ENCODE measurements at regions not wholly inside any gene's neighbourhood (a gene's known extent, or its start where the extent isn't known, plus 50 kb on each side); places are given as distances from the start of the nearest gene placed in this dataset.

DNA sequence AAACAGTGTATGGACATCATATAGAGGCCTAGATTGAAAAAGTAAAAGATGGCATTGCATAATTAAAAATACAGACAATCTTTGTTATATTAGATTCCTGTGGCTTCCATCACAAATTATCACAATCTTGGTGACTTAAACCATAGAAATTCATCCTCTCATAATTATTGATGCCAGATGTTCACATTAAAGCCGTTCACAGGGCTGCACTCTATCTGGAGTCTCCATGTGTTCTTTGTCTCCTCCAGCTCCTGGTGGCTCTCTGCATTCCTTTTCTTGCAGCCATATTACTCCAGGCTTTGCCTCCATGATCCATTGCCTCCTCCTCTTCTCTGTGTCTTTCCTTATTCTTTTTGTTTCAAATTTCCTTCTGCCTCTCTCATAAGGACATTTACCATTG is 875.7 kb upstream of the USP15 start:
- Histone ChIP-seq H3F3A (ENCODE audit: low read depth) (no peaks in the 10 kb centered on the region), H3K9me3 (ENCODE audit: insufficient read depth, low read depth, low read length) (no peaks in the 10 kb centered on the region), H3K36me3 (ENCODE audit: insufficient read depth, low read length) (no peaks in the 10 kb centered on the region; the same call in 1 of the 2 replicates), H2AFZ (ENCODE audit: low read length) (no peak overlapping the region), H4K20me1 (ENCODE audit: insufficient read depth, low read length, poor library complexity, severe bottlenecking) (no peaks in the 10 kb centered on the region), H3K9me2 (replicated peaks; ENCODE audit: low read depth, low read length) (no peaks in the 10 kb centered on the region), H3K27me3 (ENCODE audit: insufficient read depth, low read length, poor library complexity, severe bottlenecking) (no peaks in the 10 kb centered on the region), H3K4me2 (ENCODE audit: low read depth, low read length, poor library complexity, severe bottlenecking) (no peak overlapping the region), H3K4me3 (ENCODE audit: low read length, poor library complexity, severe bottlenecking) (no peak overlapping the region), H3K4me1 (ENCODE audit: insufficient read depth, low read length, poor library complexity, severe bottlenecking) (no peaks in the 10 kb centered on the region), H3K9ac (ENCODE audit: low read depth, low read length, poor library complexity, severe bottlenecking) (no peak overlapping the region), H3K79me2 (ENCODE audit: insufficient read depth, low read length) (no peaks in the 10 kb centered on the region)
- TF ChIP-seq, protein P1, sequence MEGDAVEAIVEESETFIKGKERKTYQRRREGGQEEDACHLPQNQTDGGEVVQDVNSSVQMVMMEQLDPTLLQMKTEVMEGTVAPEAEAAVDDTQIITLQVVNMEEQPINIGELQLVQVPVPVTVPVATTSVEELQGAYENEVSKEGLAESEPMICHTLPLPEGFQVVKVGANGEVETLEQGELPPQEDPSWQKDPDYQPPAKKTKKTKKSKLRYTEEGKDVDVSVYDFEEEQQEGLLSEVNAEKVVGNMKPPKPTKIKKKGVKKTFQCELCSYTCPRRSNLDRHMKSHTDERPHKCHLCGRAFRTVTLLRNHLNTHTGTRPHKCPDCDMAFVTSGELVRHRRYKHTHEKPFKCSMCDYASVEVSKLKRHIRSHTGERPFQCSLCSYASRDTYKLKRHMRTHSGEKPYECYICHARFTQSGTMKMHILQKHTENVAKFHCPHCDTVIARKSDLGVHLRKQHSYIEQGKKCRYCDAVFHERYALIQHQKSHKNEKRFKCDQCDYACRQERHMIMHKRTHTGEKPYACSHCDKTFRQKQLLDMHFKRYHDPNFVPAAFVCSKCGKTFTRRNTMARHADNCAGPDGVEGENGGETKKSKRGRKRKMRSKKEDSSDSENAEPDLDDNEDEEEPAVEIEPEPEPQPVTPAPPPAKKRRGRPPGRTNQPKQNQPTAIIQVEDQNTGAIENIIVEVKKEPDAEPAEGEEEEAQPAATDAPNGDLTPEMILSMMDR (conservative IDR thresholded peaks at IDR 0.05; ENCODE audit: low read length) = no peak
- TF ChIP-seq EZH2phosphoT487 (IDR thresholded peaks at IDR 0.05; ENCODE audit: borderline replicate concordance) = no peak

- Histone ChIP-seq H3K79me2 (ENCODE audit: insufficient read depth, low read length) (no peaks in the 10 kb centered on the region), H2AFZ (ENCODE audit: low read length) (no peak overlapping the region), H4K20me1 (ENCODE audit: insufficient read depth, low read length, poor library complexity, severe bottlenecking) (no peaks in the 10 kb centered on the region), H3K36me3 (ENCODE audit: insufficient read depth, low read length) (no peaks in the 10 kb centered on the region), H3K4me3 (ENCODE audit: low read length, poor library complexity, severe bottlenecking) (no peak overlapping the region), H3K4me2 (ENCODE audit: low read depth, low read length, poor library complexity, severe bottlenecking) (no peak overlapping the region), H3K9ac (ENCODE audit: low read depth, low read length, poor library complexity, severe bottlenecking) (no peak overlapping the region), H3K9me3 (ENCODE audit: insufficient read depth, low read depth, low read length) (no peaks in the 10 kb centered on the region), H3K4me1 (ENCODE audit: insufficient read depth, low read length, poor library complexity, severe bottlenecking) (no peaks in the 10 kb centered on the region), H3K9me2 (replicated peaks; ENCODE audit: low read depth, low read length) (no peaks in the 10 kb centered on the region), H3F3A (ENCODE audit: low read depth) (no peaks in the 10 kb centered on the region), H3K27me3 (ENCODE audit: insufficient read depth, low read length, poor library complexity, severe bottlenecking) (no peaks in the 10 kb centered on the region)
- TF ChIP-seq, protein P1 (conservative IDR thresholded peaks at IDR 0.05; ENCODE audit: low read length) = no peak
- TF ChIP-seq EZH2phosphoT487 (IDR thresholded peaks at IDR 0.05; ENCODE audit: borderline replicate concordance) = no peak
Measured at GRCh38 chr12:61385771-61386170, 874.4 kb upstream of the USP15 start.

GRCh38 chr12:61397668-61398067 is 862.5 kb upstream of the USP15 start:
- no peaks in the 10 kb centered on the region for H4K20me1 ChIP-seq (ENCODE audit: insufficient read depth, low read length, poor library complexity, severe bottlenecking)
- H3F3A ChIP-seq (ENCODE audit: low read depth) = no peaks in the 10 kb centered on the region
- no peaks in the 10 kb centered on the region for H3K9me2 ChIP-seq (replicated peaks; ENCODE audit: low read depth, low read length)
- no peak overlapping the region for H3K4me2 ChIP-seq (ENCODE audit: low read depth, low read length, poor library complexity, severe bottlenecking)
- no peaks in the 10 kb centered on the region for H3K4me1 ChIP-seq (ENCODE audit: insufficient read depth, low read length, poor library complexity, severe bottlenecking)
- no peaks in the 10 kb centered on the region for H3K36me3 ChIP-seq (ENCODE audit: insufficient read depth, low read length)
- TF ChIP-seq, protein P1 (conservative IDR thresholded peaks at IDR 0.05; ENCODE audit: low read length) = no peak
- no peak for TF ChIP-seq EZH2phosphoT487 (IDR thresholded peaks at IDR 0.05; ENCODE audit: borderline replicate concordance)
- no peak overlapping the region for H3K4me3 ChIP-seq (ENCODE audit: low read length, poor library complexity, severe bottlenecking)
- H3K9ac ChIP-seq (ENCODE audit: low read depth, low read length, poor library complexity, severe bottlenecking) = no peak overlapping the region
- no peaks in the 10 kb centered on the region for H3K79me2 ChIP-seq (ENCODE audit: insufficient read depth, low read length)
- no peak overlapping the region for H2AFZ ChIP-seq (ENCODE audit: low read length)
- H3K9me3 ChIP-seq (ENCODE audit: insufficient read depth, low read depth, low read length) = no peaks in the 10 kb centered on the region
- H3K27me3 ChIP-seq (ENCODE audit: insufficient read depth, low read length, poor library complexity, severe bottlenecking) = no peaks in the 10 kb centered on the region

All from Loucy (cell line).